Breast epithelium (tissue), 3 donors: ENCODE measurements at regions not wholly inside any gene's neighbourhood (a gene's known extent, or its start where the extent isn't known, plus 50 kb on each side); places are given as distances from the start of the nearest gene placed in this dataset.

Source experiments
- CTCF ChIP-seq, 3 donors: fragments of 450-650 bp; IDR thresholded peaks; one replicate each; pipeline ENCODE4 v1.5.1; 2016 to 2017; ENCODE audit warnings: antibody characterized with exemption in 3 of 3, mild to moderate bottlenecking in 3 of 3, moderate library complexity in 3 of 3
- POLR2AphosphoS5 ChIP-seq, 3 donors: sonication (generic); formaldehyde crosslinking; IDR thresholded peaks; one replicate each; pipeline ENCODE4 v1.6.1; 2017; ENCODE audit warnings: antibody characterized with exemption in 3 of 3

- no peak for TF ChIP-seq CTCF (IDR thresholded peaks at IDR 0.05)
- TF ChIP-seq POLR2AphosphoS5 (IDR thresholded peaks at IDR 0.05): no peak
Observed at GRCh38 chr18:61237529-61237928, 95.7 kb upstream of the CDH20 start.
